Suprapubic skin (tissue), 4 donors: ENCODE measurements at regions not wholly inside any gene's neighbourhood (a gene's known extent, or its start where the extent isn't known, plus 50 kb on each side); places are given as distances from the start of the nearest gene placed in this dataset.

Experiments used
- DNase-seq, 2 donors: peaks; one replicate each; pipeline ENCODE4 v3.0.0-alpha.2; 2019; ENCODE audit warnings: low spot score in 2 of 2
- H3K27ac ChIP-seq: fragments of 200-600 bp; sonication (generic); one replicate; pipeline ENCODE4 v1.5.1; 2019
- H3K27me3 ChIP-seq: fragments of 200-600 bp; sonication (generic); one replicate; pipeline ENCODE4 v1.5.1; 2019
- H3K36me3 ChIP-seq: fragments of 200-600 bp; sonication (generic); one replicate; pipeline ENCODE4 v1.5.1; 2019
- H3K4me1 ChIP-seq: fragments of 200-600 bp; sonication (generic); one replicate; pipeline ENCODE4 v1.5.1; 2019
- H3K4me3 ChIP-seq: fragments of 200-600 bp; sonication (generic); one replicate; pipeline ENCODE4 v1.5.1; 2019; ENCODE audit warnings: mild to moderate bottlenecking
- H3K9me3 ChIP-seq: fragments of 200-600 bp; sonication (generic); one replicate; pipeline ENCODE4 v1.5.1; 2019
- EP300 ChIP-seq: sonication (generic); formaldehyde crosslinking; IDR thresholded peaks from one replicate; pipeline ENCODE4 v1.6.1; 2017; ENCODE audit warnings: antibody characterized with exemption
- POLR2A ChIP-seq, 2 donors: fragments of 450-650 bp; IDR thresholded peaks; one replicate each; pipeline ENCODE4 v1.6.1; 2017; ENCODE audit warnings: antibody characterized with exemption in 2 of 2, mild to moderate bottlenecking in 2 of 2, moderate library complexity in 2 of 2
- POLR2AphosphoS5 ChIP-seq, 3 donors: sonication (generic); formaldehyde crosslinking; IDR thresholded peaks; one replicate each; pipeline ENCODE4 v1.6.1; 2017; ENCODE audit warnings: antibody characterized with exemption in 3 of 3
- WGBS: methylation state at CpG from one replicate; pipeline ENCODE4 v1.1.5; 2018; 5-methylcytosine and 5-hydroxymethylcytosine counted together
- TF ChIP-seq, protein P1 (sequence below), 2 donors: fragments of 200-600 bp in 1 of 2; fragments of 450-650 bp in 1 of 2; sonication (generic) in 1 of 2; IDR thresholded peaks; one replicate each; pipeline ENCODE4 v1.5.1; 2016 to 2019; ENCODE audit warnings: antibody characterized with exemption in 2 of 2, mild to moderate bottlenecking in 1 of 2, moderate library complexity in 1 of 2

DNA sequence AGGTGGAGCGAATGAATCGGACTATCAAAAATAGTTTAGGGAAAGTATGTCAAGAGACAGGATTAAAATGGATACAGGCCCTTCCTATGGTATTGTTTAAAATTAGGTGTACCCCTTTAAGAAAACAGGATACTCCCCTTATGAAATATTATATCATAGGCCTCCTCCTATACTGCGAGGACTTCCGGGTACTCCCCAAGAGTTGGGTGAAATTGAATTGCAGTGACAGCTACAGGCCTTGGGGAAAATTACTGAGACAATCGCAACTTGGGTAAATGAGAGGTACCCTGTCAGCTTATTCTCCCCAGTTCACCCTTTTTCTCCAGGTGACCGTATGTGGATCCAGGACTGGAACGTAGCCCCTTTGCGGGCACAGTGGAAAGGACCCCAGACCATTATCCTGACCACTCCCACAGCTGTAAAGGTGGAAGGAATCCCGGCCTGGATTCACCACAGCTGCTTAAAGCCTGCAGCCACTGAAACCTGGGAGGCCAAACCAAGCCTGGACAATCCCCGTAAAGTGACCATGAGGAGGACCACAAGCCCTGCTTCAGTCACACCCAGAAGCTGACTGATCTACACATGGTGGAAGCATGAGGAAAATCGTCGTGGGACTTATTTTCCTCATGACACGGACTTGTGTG lies 1138.1 kb downstream of the ARAP2 start:
- DNase-seq: no peak
- Histone ChIP-seq H3K36me3 (no peaks in the 10 kb centered on the region), H3K27ac (no peak overlapping the region), H3K9me3 (no peaks in the 10 kb centered on the region), H3K4me3 (no peak overlapping the region), H3K4me1 (no peaks in the 10 kb centered on the region), H3K27me3 (no peaks in the 10 kb centered on the region)
- WGBS: 86% methylated on average over 13 of the region's 13 CpGs
- TF ChIP-seq POLR2A (IDR thresholded peaks at IDR 0.05) (no peak), POLR2AphosphoS5 (IDR thresholded peaks at IDR 0.05) (no peak), EP300 (no peak)
- TF ChIP-seq, protein P1, sequence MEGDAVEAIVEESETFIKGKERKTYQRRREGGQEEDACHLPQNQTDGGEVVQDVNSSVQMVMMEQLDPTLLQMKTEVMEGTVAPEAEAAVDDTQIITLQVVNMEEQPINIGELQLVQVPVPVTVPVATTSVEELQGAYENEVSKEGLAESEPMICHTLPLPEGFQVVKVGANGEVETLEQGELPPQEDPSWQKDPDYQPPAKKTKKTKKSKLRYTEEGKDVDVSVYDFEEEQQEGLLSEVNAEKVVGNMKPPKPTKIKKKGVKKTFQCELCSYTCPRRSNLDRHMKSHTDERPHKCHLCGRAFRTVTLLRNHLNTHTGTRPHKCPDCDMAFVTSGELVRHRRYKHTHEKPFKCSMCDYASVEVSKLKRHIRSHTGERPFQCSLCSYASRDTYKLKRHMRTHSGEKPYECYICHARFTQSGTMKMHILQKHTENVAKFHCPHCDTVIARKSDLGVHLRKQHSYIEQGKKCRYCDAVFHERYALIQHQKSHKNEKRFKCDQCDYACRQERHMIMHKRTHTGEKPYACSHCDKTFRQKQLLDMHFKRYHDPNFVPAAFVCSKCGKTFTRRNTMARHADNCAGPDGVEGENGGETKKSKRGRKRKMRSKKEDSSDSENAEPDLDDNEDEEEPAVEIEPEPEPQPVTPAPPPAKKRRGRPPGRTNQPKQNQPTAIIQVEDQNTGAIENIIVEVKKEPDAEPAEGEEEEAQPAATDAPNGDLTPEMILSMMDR (IDR thresholded peaks at IDR 0.05): no peak

DNA sequence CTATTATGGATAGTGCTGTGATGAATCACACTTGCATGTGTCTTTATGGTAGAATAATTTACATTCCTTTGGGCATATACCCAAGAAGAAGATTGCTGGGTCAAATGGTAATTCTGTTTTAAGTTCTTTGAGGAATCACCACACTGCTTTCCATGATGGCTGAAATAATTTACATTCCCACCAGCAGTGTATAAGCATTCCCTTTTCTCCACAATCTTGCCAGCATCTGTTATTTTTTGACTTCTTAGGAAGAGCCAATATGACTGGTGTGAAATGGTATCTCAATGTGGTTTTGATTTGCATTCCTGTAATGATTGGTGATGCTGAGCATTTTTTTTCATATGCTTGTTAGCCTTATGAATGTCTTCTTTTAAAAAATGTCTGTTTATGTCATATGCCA lies 1120.2 kb downstream of the ARAP2 start:
- Histone ChIP-seq H3K36me3 (no peaks in the 10 kb centered on the region), H3K27ac (no peak overlapping the region), H3K27me3 (no peaks in the 10 kb centered on the region), H3K4me3 (no peak overlapping the region), H3K4me1 (no peaks in the 10 kb centered on the region), H3K9me3 (no peaks in the 10 kb centered on the region)
- DNase-seq: no peak
- no peak for TF ChIP-seq POLR2A (IDR thresholded peaks at IDR 0.05)
- TF ChIP-seq EP300: no peak

GRCh38 chr4:35125995-35126712 lies 1118.2 kb downstream of the ARAP2 start:
- WGBS: 59% methylated on average over 4 of the region's 4 CpGs
- no peaks in the 10 kb centered on the region for H3K36me3 ChIP-seq
- no peak overlapping the region for H3K4me3 ChIP-seq
- no peak for DNase-seq
- TF ChIP-seq, protein P1 (IDR thresholded peaks at IDR 0.05): no peak
- TF ChIP-seq POLR2AphosphoS5 (IDR thresholded peaks at IDR 0.05): no peak
- no peak for TF ChIP-seq POLR2A (IDR thresholded peaks at IDR 0.05)
- TF ChIP-seq EP300: no peak
- H3K27ac ChIP-seq: no peak overlapping the region
- no peaks in the 10 kb centered on the region for H3K9me3 ChIP-seq
- H3K27me3 ChIP-seq: no peaks in the 10 kb centered on the region
- no peaks in the 10 kb centered on the region for H3K4me1 ChIP-seq

DNA sequence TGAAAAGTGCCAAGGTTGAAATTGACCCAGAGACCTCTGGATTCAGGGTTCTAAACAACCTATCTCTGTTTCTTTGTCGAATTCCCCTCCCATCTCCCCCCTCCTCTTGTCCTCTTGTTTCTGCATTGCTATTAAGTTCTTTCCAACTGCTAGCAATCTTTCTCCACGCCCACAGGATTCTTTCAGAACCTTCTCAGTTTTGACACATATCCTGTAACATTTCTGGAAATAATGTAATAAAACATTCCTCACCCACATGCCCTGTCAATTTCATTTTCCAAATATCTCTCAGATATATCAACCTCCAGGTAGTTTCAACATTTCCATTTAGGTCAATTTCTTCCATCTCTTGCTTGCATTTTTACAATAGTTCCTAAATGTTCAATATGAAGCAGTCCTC lies 1105.9 kb downstream of the ARAP2 start:
- no peaks in the 10 kb centered on the region for H3K27me3 ChIP-seq
- no peaks in the 10 kb centered on the region for H3K4me1 ChIP-seq
- TF ChIP-seq POLR2A (IDR thresholded peaks at IDR 0.05) (no peak), EP300 (no peak), POLR2AphosphoS5 (IDR thresholded peaks at IDR 0.05) (no peak)
- TF ChIP-seq, protein P1 (IDR thresholded peaks at IDR 0.05): no peak
- H3K27ac ChIP-seq: no peak overlapping the region
- no peak for DNase-seq
- no peak overlapping the region for H3K4me3 ChIP-seq
- 65% methylated on average over 2 of the region's 2 CpGs for WGBS
- peaks cover 6% of the 10 kb centered on the region for H3K9me3 ChIP-seq
- no peaks in the 10 kb centered on the region for H3K36me3 ChIP-seq

GRCh38 chr4:35147761-35148160 lies 1096.6 kb downstream of the ARAP2 start:
- Histone ChIP-seq H3K27me3 (no peaks in the 10 kb centered on the region), H3K4me3 (no peak overlapping the region), H3K27ac (no peak overlapping the region), H3K4me1 (no peaks in the 10 kb centered on the region), H3K36me3 (no peaks in the 10 kb centered on the region), H3K9me3 (no peaks in the 10 kb centered on the region)
- 89% methylated on average over 1 of the region's 1 CpG for WGBS
- DNase-seq: no peak
- TF ChIP-seq, protein P1 (IDR thresholded peaks at IDR 0.05): no peak
- no peak for TF ChIP-seq EP300
- no peak for TF ChIP-seq POLR2AphosphoS5 (IDR thresholded peaks at IDR 0.05)
